ENCODE measurements at regions not wholly inside any gene's neighbourhood (a gene's known extent, or its start where the extent isn't known, plus 50 kb on each side); places are given as distances from the start of the nearest gene placed in this dataset.

- TF ChIP-seq CTCF (IDR thresholded peaks at IDR 0.05), result no peak
Measured at GRCh38 chr5:145360936-145361335, 474.2 kb downstream of the PRELID2 start.

GRCh38 chr5:145350513-145350912 lies 484.6 kb downstream of the PRELID2 start:
- no peak for TF ChIP-seq CTCF (IDR thresholded peaks at IDR 0.05)

- TF ChIP-seq CTCF (IDR thresholded peaks at IDR 0.05), result peak; percentile 16; the same call in 1 of the 2 replicates
Measured at GRCh38 chr5:145347026-145347616, 488.0 kb downstream of the PRELID2 start.

GRCh38 chr5:145345511-145346287 lies 489.4 kb downstream of the PRELID2 start:
- TF ChIP-seq CTCF (IDR thresholded peaks at IDR 0.05), result no peak

GRCh38 chr5:145341842-145342241 lies 493.3 kb downstream of the PRELID2 start:
- TF ChIP-seq CTCF (IDR thresholded peaks at IDR 0.05), result no peak

- no peak for TF ChIP-seq CTCF (IDR thresholded peaks at IDR 0.05)
Measured at GRCh38 chr5:145340099-145340498, 495.0 kb downstream of the PRELID2 start.

GRCh38 chr5:145324767-145325479 lies 510.2 kb downstream of the PRELID2 start:
- no peak for TF ChIP-seq CTCF (IDR thresholded peaks at IDR 0.05)

All from LNCAP (cell line).